ENCODE measurements at regions not wholly inside any gene's neighbourhood (a gene's known extent, or its start where the extent isn't known, plus 50 kb on each side); places are given as distances from the start of the nearest gene placed in this dataset.
A peak's percentile ranks its signal among the peaks of the same experiment; 100 is the strongest.

DNA sequence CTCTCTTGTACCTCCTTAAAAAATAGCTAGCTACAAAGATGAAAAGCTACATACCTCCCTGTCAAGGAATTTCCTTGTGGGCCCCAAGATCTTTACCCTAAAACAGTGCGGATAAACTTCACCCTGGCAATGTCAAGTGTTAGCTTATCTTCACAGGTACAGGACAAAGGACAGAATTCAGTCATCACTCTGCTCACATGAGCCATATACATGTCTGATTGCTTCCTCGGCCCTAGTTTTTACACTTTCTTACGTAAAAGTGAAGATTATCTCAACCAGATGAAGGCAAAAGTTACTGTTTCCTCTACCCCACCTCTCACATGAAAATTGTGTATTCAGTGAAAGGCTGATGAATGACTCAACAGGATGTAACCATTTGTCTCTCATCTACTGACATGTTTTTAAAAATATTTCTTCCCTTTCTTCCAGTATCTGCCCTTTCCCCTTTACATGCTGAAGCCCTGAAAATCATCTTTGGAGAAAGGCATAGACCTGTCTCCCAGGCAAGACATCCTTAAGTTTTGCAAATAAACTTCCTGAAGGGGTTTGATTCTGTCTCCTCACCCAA is 890.1 kb downstream of the GALC start:
- DNase-seq (ENCODE audit: low spot score), result no peak

DNA sequence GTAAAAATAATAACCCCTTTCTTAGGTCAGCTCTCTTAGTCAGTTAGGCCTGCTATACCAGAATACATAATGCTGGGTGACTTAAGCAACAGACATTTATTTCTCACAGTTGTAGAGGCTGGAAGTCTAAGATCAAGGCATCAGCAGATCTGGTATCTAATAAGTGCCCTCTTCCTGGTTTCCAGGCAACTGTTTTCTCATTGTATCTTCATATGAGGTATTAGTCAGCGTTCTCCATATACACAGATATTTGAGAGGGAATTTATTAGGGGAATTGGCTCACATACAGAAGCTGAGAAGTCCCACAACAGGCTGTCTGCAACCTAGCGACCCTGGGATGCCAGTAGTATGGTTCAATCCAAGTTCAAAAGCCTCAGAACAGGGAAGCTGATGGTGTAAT is 896.0 kb downstream of the GALC start:
- DNase-seq (ENCODE audit: low spot score), result no peak

DNA sequence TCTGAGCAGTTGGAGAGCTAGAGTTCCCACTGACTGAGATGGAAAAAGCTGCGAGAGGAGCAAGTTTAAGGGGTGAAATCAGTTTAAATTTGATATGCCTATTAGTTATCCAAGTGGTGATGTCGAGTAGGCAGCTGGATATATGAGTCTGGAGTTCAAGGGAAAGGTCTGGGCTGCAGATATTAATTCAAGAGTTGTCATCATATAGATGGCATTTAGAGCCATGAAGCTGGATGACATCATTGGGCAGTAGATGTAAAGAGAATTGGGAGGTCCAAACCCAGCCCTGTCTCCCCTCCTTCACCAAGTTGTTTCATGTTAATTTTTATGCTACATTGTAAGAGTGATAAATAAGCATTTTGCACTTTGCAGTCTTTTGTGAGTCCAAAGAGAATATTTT is 898.1 kb downstream of the GALC start:
- no peak for DNase-seq (ENCODE audit: low spot score)

DNA sequence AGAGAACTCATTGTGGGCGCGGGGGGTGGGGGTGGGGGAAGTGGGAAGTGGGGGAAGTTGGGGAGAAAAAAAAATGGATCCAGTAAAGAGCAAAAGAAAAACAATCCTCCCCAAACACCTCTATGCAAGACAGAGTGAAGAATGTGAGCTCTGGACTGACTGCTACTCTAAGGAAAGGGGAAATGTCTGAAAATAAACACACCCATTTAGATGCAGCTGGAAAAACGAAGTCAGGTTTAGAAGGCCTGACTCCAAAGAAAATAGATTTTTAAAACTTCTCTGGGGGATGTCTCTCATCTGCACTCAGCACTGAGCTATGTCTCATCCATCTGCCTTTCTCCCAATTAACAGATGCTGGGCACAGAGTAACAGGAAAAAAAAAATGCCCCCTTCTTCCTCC is 904.4 kb downstream of the GALC start:
- no peak for DNase-seq (ENCODE audit: low spot score)

DNA sequence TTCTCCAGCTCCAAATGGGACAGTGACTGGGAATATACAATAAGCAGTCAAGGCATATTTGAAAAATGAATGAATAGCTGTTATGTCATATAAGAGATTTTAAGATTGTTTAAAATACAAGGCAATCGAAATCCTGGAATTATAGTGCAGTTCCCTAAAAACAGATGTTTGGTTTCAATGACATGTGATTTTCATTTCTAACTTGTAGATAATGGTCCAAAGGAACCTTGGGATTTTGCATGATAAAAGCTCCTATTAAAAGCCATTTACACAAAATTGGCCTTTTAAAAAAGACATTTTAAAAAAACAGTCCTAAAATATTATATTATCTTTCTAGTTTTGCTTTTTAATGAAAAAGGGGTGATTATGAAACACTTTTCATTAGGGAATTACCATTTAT is 905.1 kb downstream of the GALC start:
- DNase-seq (ENCODE audit: low spot score), result no peak

DNA sequence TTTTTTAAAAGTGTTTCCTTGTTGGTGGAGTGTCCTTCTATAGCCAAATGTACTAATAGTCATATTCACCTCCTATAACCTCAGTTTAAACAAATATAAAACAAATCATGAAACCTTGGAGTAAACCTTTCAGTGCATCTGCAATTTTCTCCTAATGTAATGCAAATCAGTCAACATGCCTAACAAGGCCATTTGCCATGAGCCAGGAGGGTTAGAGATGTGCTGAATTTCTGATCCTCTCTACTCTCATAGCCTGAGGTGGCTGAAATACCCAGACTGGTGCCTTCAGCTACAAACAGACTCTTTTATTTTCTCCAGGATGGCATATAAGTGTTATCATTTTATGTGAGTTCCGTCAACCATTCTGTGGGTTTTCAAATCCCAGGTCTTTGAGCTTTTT is 908.1 kb downstream of the GALC start:
- no peak for DNase-seq (ENCODE audit: low spot score)

DNA sequence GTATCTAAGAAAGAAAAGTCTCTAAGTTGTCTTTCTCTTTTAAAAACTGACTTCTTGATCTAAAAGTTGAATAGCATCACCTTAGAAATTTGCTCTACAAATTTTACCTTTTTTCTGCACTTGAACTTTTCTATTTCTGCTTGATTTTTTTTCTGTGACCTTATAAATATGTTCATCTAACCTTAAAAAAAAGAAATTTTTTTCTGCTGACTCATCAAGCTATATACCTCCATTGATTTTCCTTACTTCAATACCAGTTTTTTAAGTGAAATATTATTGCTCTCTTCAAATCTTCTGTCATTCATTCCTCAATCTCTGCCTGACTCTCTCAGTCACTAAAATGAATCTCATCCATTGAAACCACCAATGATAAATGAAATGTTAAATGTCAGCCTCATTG is 910.1 kb downstream of the GALC start:
- DNase-seq (ENCODE audit: low spot score), result no peak

DNA sequence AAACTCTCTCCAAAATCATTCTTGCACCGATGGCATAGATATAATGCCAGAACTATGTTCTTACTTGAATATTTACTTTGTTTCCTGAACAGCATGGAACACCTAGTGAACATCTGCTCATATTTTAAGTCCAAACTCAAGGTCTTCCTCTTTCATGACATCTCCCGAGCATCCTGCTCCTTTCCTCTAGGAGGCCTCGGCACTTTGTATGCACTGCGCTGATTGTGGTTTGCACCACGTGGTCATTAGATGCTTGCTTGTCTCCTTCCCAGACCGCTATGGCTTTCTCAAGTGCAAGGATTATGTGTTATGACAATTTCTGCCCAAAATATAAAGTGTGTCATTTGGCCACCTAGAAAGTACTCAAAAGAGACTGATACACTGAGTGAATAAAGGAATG is 912.0 kb downstream of the GALC start:
- no peak for DNase-seq (ENCODE audit: low spot score)

DNA sequence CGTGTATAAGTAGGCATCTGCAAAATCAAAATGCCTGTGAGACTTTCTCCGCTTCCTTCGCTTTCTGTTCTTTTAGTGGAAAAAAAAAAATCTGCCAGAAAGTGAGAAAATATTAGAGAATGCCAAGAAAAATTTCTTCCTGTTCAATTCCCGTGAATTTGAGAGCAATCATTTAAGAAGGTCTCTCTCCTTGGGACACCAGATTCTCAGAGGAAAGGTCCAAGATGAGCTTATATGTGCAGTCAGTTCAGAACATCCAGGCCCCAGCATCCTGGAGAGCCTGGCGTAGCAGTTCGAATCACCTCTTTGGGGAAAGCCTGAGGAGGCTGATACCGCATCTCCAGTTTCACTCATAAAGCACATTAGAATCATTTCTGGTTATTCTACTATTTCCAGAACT is 912.8 kb downstream of the GALC start:
- DNase-seq (ENCODE audit: low spot score), result no peak

DNA sequence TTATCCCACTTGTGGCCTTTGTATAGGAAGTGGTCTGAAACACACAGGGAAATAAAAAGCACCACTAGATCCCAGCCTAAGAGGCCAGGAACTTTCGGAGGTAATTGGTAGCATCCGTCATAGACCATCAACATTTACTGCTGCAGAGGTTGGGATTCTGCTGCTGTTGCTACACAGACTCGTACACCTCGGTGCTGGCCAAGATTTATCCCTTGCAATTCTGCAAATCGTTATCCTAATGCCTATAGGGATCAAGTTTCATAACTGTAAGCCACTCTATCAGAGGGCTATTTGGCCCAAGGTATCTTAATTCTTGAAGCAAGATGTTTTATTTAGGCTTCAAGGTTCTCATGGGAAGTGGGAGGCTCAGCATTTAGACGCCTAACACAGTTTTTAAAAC is 913.6 kb downstream of the GALC start:
- DNase-seq (ENCODE audit: low spot score), result no peak

DNA sequence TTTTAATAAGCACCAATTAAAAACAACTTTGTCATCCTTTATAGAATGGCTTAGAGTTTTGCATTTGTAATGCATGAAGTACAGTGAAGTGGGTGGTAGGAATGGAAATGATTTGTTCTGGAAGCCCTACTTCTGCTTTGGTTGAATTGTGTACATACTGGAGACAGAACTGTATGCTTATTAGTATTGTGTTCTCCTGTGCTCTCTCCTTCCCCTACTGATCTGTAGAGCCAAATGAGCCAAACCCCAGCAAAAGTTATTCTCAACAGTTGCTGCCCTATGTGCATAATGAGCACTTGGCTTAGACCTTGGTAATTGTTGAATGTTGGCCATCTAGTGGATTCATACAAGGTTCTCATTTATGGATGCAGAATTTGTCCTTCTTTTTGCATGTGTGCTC is 916.1 kb downstream of the GALC start:
- no peak for DNase-seq (ENCODE audit: low spot score)

DNA sequence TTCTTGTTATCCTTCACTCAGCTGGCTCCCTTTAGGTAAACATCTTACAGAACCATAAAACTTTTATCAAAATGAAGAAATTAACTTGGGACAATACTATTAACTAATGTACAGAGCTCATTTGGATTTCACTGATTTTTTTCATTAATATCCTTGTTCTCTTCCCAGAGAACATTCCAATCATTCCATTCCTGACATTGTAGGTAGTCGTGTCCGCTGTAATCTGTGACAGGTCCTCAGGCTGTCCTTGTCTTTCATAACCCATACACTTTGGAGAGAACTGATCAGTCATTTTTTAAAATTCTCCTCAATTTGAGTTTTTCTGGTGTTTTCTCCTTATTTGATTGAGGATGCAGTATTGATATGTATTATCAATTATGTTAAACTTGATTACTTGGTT is 916.8 kb downstream of the GALC start:
- DNase-seq (ENCODE audit: low spot score), result no peak

DNA sequence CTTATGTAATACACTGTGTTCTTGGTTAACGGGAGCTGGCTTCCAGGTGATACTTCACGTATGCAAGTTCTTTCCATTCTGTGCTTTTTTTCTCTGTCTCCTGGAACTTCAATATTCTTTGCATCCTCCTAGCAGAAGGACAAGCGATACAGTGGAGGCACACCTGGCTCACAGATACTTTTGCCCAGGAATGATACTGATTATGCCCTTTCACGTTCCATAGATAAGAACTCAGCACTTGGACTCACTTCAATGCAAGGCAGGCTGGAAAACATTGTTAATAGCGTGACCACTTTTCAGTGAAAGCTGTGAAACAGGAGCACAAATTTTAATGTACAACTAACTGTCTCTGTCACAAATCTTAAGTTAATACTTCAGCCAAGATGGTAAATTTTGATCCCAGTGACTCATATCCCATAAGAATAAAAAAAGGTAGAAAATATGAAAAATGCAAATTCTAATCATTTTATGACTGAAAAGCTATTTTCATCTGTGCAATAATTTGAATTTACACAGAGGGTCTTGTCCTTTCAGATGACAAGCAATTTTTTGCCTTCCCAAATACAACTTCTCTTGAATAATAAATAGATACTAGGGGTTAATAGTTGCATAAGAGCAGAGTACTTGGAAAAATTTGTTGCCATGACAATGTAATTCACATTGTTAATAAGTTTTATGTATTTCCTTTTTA is 919.0 kb downstream of the GALC start:
- DNase-seq (ENCODE audit: low spot score), result no peak

DNA sequence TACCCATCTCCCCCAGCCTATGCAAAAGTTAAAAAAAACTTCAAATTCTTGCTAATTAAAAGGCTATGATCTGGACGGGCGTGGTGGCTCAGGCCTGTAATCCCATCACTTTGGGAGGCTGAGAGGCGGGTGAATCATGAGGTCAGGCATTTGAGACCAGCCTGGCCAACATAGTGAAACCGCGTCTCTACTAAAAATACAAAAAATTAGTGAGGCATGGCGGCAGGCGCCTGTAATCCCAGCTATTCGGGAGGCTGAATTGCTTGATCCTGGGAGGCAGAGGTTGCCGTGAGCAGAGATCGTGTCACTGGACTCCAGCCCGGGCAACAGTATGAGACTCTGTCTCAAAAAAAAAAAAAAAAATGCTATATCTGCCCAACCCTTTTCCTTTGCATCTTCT is 925.4 kb downstream of the GALC start:
- DNase-seq (ENCODE audit: low spot score), result no peak

DNA sequence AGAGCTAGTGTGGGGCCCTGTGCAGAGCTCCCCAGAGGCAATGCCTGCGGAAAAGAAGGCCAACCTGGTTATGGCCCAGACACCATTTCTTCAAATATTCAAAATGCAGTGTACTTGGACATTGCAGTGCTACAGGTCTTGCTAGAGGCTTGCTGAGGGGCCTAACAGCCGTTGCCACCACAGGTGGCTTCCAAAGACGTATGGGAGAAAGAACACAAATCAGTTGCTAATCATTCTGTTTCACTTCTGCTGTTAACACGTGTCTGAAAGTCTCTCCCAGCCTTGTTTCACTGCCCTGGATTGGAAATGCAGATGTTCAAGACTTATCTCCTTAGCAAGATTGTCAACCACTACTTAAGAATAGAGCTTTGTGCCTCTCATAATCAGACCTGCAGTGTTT is 925.9 kb downstream of the GALC start:
- DNase-seq (ENCODE audit: low spot score), result peak; percentile 6

DNA sequence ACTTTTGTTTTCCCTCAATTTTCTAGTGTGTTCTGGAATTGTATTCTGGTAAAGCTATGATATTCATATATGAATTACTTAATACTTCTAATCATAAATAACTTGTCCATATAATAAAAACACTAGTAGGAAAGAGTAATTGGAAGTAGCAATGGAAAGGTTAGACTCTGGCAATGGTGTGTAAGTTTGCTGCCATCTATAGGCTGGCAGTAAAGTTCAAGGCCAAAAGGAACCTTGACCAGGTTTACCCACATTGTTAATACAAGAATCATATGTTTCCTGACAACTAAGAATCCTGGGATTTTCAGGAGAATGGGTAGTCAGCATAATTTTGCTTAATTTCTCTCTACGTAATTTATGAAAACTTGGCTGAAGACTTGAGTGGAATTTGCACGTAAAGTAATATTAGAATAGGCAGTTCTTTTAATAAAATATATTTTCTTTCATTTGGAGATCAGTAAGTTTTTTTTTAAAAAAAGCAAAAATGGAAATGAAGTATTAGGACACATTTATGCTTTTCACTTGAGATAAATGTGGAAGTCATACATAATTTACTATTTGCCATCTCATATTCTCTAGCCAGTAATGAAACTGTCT is 926.7 kb downstream of the GALC start:
- peak; percentile 9 for DNase-seq (ENCODE audit: low spot score)

DNA sequence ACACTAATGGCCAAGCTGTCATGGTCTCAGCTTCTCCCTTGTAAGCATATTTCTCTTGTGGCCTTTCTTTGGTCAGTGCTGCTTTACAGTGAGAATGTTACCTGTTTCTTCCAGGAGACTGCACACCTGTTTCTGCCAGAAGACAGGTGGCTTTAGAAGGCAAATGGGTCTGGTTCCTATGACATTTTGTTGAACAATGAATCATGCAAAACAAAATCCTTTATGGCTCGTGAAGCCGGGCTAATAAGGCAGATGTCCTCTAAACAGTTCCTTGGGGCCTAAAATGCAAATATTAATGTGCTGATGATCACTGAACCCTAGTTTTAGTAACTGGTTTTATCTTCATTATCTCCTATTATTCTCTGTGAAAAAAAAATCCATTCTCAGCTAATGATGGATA is 927.6 kb downstream of the GALC start:
- DNase-seq (ENCODE audit: low spot score), result no peak

DNA sequence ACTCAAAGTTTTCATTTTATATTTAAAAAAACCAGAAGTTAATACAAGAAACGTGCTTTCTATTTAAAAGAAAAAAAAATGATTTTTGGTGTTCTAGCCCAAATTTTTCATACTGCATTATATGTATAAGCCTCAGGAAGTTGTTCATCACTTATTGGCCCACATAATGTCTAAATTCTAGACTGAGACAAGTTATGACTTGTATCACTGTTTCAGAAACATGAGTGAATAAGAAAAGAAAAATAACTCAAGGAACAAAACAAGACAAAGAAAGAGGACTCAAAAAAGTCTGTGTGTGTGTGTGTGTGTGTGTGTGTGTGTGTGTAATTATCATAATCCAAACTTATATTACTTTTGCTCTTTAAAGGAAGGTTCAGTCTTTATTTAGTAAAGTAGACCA is 929.8 kb downstream of the GALC start:
- DNase-seq (ENCODE audit: low spot score), result no peak

DNA sequence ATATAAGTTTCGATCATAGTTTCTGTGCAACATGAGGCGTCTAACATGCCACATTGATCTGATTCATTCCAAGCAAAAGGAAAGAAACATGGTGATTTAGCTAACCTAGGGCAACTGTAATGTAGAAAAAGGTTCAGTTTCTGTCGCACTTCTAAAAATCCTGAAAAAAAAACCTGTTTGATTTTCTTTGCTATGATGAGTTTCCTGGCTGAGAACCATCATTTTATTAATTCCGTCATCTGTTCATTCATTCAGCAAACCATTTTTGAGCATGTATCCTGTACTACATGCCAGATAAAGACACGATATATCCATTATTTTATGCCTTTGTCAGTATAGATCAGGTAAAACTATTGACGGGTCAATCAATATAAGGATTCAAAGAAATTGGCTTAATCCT is 932.6 kb downstream of the GALC start:
- DNase-seq (ENCODE audit: low spot score), result no peak

DNA sequence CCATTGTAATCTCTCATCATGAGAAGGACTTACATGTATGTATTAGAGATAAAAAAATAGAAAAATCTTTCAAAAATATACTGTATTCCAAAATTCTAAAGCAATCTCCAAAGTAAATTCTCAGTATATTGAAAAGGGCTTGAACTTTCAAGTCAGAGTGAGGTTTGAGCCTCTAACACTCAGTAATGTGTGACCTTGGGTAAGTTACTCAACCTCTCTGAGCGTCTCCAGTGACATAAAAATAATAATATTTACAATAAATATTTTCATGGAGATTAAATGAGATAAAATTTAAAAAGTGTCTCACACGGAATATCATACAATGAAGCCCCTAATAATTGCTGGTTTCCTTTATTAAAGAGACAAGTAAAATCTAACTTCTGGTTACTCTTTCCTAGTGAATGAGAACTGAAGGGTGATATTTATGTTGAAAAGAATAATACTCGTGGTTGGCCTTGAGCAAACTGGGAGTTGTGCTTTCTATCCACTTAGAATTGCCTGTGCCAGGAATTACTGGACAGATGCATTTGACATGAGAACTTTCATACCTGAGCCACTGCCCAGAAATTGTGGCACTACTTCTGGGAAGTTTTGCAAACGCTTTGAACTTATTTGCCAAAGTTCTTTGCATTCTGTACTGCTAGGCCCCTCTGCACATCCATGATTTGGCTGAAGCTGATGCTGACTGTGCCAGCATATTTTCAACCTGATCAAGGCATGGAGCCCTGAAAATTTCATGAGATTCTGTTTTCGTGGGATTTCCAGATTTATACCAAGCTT is 933.7 kb downstream of the GALC start:
- DNase-seq (ENCODE audit: low spot score), result no peak

DNA sequence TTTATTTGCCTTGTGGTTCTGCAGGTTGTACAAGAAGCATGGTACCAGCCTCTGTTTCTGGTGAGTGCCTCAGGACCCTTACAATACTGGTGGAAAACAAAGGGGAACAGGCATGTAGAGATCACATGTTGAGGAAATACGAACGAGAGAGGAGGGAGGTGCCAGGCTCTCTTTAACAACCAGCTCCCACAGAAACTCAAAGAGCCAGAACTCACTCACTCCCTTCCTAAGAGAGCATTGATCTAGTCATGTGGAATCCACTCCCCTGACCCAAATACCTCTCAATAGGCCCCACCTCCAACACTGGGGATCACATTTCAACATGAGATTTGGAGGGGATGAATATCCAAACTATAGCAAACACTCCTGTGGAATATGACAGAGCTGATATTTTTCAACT is 938.0 kb downstream of the GALC start:
- no peak for DNase-seq (ENCODE audit: low spot score)

DNA sequence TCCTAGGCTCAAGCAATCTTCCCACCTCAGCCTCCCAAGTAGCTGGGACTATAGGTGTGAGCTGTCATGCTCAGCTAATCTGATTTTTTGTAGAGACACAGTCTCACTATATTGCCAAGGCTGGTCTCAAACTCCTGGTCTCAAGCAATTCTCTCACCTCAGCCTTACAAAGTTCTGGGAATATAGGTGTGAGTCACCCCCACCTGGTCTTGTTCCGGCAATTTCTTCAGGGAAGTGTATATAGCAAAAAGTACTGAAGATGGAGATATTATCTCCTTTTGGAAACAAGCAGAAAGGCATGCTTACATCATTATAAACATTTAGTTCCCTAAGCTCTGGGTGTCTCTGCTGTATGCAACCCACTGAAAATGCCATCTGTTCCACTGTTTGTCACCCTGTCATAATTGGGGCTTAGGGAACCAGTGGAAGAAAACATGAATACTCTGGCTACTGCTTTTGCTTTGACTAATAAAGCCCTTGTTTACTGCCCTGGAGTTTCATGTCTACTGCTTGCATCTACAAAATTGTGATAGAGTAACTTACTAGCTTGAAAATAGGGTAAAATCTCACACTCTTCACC is 940.2 kb downstream of the GALC start:
- no peak for DNase-seq (ENCODE audit: low spot score)

DNA sequence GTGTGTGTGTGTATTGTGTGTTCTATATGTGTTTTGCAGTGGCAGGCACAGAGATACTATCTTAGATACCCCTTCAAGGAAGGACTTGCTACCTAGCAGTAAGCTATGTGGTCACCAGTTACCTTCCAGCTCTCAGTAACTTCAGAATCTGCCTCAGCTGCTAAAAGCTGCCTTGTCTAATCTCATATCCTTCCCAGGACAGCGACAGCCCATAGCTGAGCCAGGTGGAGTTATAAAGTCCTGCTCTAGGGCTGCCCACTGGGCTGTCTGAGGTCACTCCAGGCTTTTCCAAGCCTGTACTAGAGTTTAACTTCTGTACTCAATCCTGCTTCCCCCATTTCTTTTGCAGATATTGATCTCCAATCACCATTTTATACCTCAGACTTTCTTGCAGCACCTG is 942.6 kb downstream of the GALC start:
- DNase-seq (ENCODE audit: low spot score), result no peak
